HEK293 (cell line): ENCODE measurements at regions not wholly inside any gene's neighbourhood (a gene's known extent, or its start where the extent isn't known, plus 50 kb on each side); places are given as distances from the start of the nearest gene placed in this dataset.

Experiments
- ATF2 ChIP-seq: fragments of 450-650 bp; formaldehyde crosslinking; IDR thresholded peaks from 2 replicates; pipeline ENCODE4 v1.5.1; 2016; ENCODE audit warnings: missing biosample characterization, missing genetic modification characterization, low read depth
- CTCF ChIP-seq: fragments of 450-650 bp; formaldehyde crosslinking; IDR thresholded peaks from 2 replicates; pipeline ENCODE4 v1.5.1; 2016; ENCODE audit warnings: missing biosample characterization, missing genetic modification characterization
- SCRT2 ChIP-seq: fragments of 450-650 bp; formaldehyde crosslinking; IDR thresholded peaks from 2 replicates; pipeline ENCODE4 v1.5.1; 2016; ENCODE audit warnings: missing biosample characterization, missing genetic modification characterization
- ZNF155 ChIP-seq: fragments of 450-650 bp; formaldehyde crosslinking; IDR thresholded peaks from 2 replicates; pipeline ENCODE4 v1.5.1; 2016; ENCODE audit warnings: missing biosample characterization, missing genetic modification characterization
- ZNF169 ChIP-seq: fragments of 450-650 bp; formaldehyde crosslinking; IDR thresholded peaks from 2 replicates; pipeline ENCODE4 v1.5.1; 2016; ENCODE audit warnings: missing biosample characterization, missing genetic modification characterization
- ZNF274 ChIP-seq, 2 experiments: fragments of 200-500 bp in 1 of 2; fragments of 450-650 bp in 1 of 2; sonication (Bioruptor generic) in 1 of 2; formaldehyde crosslinking in 1 of 2; IDR thresholded peaks; 2 replicates each; pipeline versions ENCODE4 v1.5.1 to v1.6.1; 2014 to 2016; ENCODE audit warnings: borderline replicate concordance in 1 of 2, inconsistent platforms in 1 of 2, low read length in 1 of 2, missing biosample characterization in 1 of 2, missing genetic modification characterization in 1 of 2
- ZNF416 ChIP-seq: fragments of 450-650 bp; formaldehyde crosslinking; IDR thresholded peaks from 2 replicates; pipeline ENCODE4 v1.5.1; 2016; ENCODE audit warnings: missing biosample characterization, missing genetic modification characterization
- ZNF426 ChIP-seq: fragments of 450-650 bp; formaldehyde crosslinking; IDR thresholded peaks from 2 replicates; pipeline ENCODE4 v1.5.1; 2017; ENCODE audit warnings: missing biosample characterization, missing genetic modification characterization, mild to moderate bottlenecking, inconsistent platforms, moderate library complexity
- ZNF596 ChIP-seq: fragments of 450-650 bp; IDR thresholded peaks from 2 replicates; pipeline ENCODE4 v1.5.0; 2018; ENCODE audit warnings: missing biosample characterization, mild to moderate bottlenecking, missing genetic modification characterization, moderate library complexity
- ZNF639 ChIP-seq: fragments of 450-650 bp; formaldehyde crosslinking; IDR thresholded peaks from 2 replicates; pipeline ENCODE4 v1.5.1; 2016; ENCODE audit warnings: missing biosample characterization, missing genetic modification characterization
- ZSCAN16 ChIP-seq: fragments of 450-650 bp; formaldehyde crosslinking; IDR thresholded peaks from 2 replicates; pipeline ENCODE4 v1.5.1; 2016; ENCODE audit warnings: missing biosample characterization, missing genetic modification characterization

- TF ChIP-seq ATF2 (tag by site-specific recombination) = no peak
- TF ChIP-seq ZNF596 (tag by site-specific recombination) = no peak
- TF ChIP-seq ZNF169 (tag by site-specific recombination) = no peak
- no peak for TF ChIP-seq ZNF426 (tag by site-specific recombination)
- TF ChIP-seq CTCF (tag by site-specific recombination) = no peak
- no peak for TF ChIP-seq ZNF155 (tag by site-specific recombination)
- no peak for TF ChIP-seq ZNF274 (IDR thresholded peaks at IDR 0.05; ENCODE audit: low read length)
- no peak for TF ChIP-seq ZNF274 (tag by site-specific recombination; IDR thresholded peaks at IDR 0.05; ENCODE audit: borderline replicate concordance)
- TF ChIP-seq SCRT2 (tag by site-specific recombination) = no peak
- no peak for TF ChIP-seq ZNF416 (tag by site-specific recombination)
- TF ChIP-seq ZNF639 (tag by site-specific recombination) = no peak
- no peak for TF ChIP-seq ZSCAN16
These were observed 337.0 kb downstream of the PDGFC start for GRCh38 chr4:156634612-156635011.
